Kidney (tissue), 13 donors: ENCODE measurements at regions not wholly inside any gene's neighbourhood (a gene's known extent, or its start where the extent isn't known, plus 50 kb on each side); places are given as distances from the start of the nearest gene placed in this dataset.

Source experiments
- DNase-seq, 5 donors: peaks; one replicate each; pipeline ENCODE4 v3.0.0-alpha.2; 2013 to 2020
- FAIRE-seq: peaks from 2 replicates; lab custom pipeline; 2012; peaks lifted over from hg19 to GRCh38; lab: Jason Lieb, UNC
- H3K27ac ChIP-seq, 2 donors: one replicate each; pipeline ENCODE4 v1.7.0; 2013; ENCODE audit warnings: low read depth in 2 of 2, low read length in 2 of 2, inconsistent platforms in 1 of 2
- H3K27me3 ChIP-seq: one replicate; pipeline ENCODE4 v1.7.1; 2013; ENCODE audit warnings: low read length, inconsistent platforms; ENCODE audit not compliant: control insufficient read depth, insufficient read depth
- H3K36me3 ChIP-seq, 3 donors: one replicate each; pipeline versions ENCODE4 v1.7.0 to v1.7.1; 2013; ENCODE audit warnings: low read length in 3 of 3, control low read depth in 1 of 3, inconsistent platforms in 1 of 3; ENCODE audit not compliant: insufficient read depth in 3 of 3, control insufficient read depth in 2 of 3
- H3K4me1 ChIP-seq, 3 donors: one replicate each; pipeline versions ENCODE4 v1.7.0 to v1.7.1; 2013; ENCODE audit warnings: low read length in 3 of 3, inconsistent platforms in 1 of 3, low read depth in 1 of 3; ENCODE audit not compliant: control insufficient read depth in 2 of 3, insufficient read depth in 2 of 3
- H3K4me3 ChIP-seq, 3 donors: one replicate each; pipeline versions ENCODE4 v1.7.0 to v1.8.1; 2013; ENCODE audit warnings: low read length in 3 of 3, control low read depth in 1 of 3, inconsistent platforms in 1 of 3
- H3K9ac ChIP-seq, 3 donors: one replicate each; pipeline versions ENCODE4 v1.7.0 to v1.7.1; 2013; ENCODE audit warnings: low read length in 3 of 3, control low read depth in 1 of 3, inconsistent platforms in 1 of 3
- H3K9me3 ChIP-seq, 3 donors: one replicate each; pipeline versions ENCODE4 v1.7.0 to v1.7.1; 2013; ENCODE audit warnings: low read length in 3 of 3, control low read depth in 1 of 3, inconsistent platforms in 1 of 3; ENCODE audit not compliant: control insufficient read depth in 2 of 3, insufficient read depth in 1 of 3
- intact Hi-C: fragments of 100-400 bp; cut with DNase I; formaldehyde crosslinking; loops from one replicate; pipeline ENCODE4 v1.11.1; 2022
- TF ChIP-seq, protein P1 (sequence below): IDR thresholded peaks from 3 replicates; pipeline ENCODE4 v1.5.1; 2012; ENCODE audit warnings: mild to moderate bottlenecking, moderate library complexity, borderline replicate concordance; ENCODE audit not compliant: insufficient read depth; ENCODE audit errors: extremely low read depth
- donor health status: control.
- donor health status: control.
- donor health status: control.
- donor health status: control.
- donor health status: control.
- donor health status: DM: yes; HTN: yes; CAD: no.
- donor health status: Normal renal cell carcinoma (clear cell type).

DNA sequence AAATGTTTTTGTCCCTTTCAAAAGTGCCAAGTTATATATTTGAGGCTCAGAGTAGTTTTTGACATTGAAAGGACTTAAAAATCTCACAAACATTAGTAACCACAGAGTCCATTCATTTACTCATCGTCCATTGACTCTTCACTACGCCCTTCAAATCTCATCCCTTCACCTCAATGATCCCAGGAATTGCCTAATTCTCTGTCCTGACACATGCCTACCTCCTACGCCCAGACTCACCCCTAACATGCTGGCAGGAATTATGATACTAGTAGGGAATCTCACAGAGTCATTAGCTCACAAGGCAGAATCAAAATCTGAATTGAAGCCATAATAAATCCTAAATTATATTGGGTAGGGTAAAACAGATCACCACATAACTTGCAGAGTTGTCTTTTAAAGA lies 410.1 kb downstream of the RAP2B start:
- intact Hi-C loops = no loop called here
- no peaks in the 10 kb centered on the region for H3K4me1 ChIP-seq
- TF ChIP-seq, protein P1, sequence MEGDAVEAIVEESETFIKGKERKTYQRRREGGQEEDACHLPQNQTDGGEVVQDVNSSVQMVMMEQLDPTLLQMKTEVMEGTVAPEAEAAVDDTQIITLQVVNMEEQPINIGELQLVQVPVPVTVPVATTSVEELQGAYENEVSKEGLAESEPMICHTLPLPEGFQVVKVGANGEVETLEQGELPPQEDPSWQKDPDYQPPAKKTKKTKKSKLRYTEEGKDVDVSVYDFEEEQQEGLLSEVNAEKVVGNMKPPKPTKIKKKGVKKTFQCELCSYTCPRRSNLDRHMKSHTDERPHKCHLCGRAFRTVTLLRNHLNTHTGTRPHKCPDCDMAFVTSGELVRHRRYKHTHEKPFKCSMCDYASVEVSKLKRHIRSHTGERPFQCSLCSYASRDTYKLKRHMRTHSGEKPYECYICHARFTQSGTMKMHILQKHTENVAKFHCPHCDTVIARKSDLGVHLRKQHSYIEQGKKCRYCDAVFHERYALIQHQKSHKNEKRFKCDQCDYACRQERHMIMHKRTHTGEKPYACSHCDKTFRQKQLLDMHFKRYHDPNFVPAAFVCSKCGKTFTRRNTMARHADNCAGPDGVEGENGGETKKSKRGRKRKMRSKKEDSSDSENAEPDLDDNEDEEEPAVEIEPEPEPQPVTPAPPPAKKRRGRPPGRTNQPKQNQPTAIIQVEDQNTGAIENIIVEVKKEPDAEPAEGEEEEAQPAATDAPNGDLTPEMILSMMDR = no peak
- no peak for FAIRE-seq
- H3K36me3 ChIP-seq = no peaks in the 10 kb centered on the region
- DNase-seq = no peak
- H3K27me3 ChIP-seq = no peaks in the 10 kb centered on the region
- H3K4me3 ChIP-seq = no peak overlapping the region
- no peaks in the 10 kb centered on the region for H3K9me3 ChIP-seq
- no peak overlapping the region for H3K9ac ChIP-seq
- H3K27ac ChIP-seq = no peak overlapping the region

DNA sequence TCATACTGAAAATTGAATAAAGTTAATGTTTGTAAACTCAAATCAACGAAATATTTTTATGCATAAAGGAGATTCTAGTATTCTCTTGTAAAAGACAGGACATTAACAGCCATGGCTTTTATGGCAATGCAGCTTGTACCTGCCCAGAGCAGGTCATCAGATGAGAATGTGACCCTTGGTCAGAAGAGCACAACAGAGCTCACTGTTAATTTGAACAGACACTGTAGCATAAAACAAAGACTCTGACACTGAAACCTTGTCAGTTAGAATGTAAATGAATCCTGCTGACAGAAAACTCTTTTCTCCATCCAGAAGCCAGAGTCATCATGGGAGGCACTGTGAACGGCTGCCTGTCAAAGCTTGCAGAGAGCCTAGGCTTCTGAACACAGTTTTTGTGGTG lies 410.6 kb downstream of the RAP2B start:
- intact Hi-C loops = no loop called here
- Histone ChIP-seq H3K27ac (no peak overlapping the region), H3K4me3 (no peak overlapping the region), H3K9me3 (no peaks in the 10 kb centered on the region), H3K27me3 (no peaks in the 10 kb centered on the region), H3K9ac (no peak overlapping the region), H3K36me3 (no peaks in the 10 kb centered on the region), H3K4me1 (no peaks in the 10 kb centered on the region)
- DNase-seq = peak in 2 of 5 donors; percentile 7 to 9
- no peak for FAIRE-seq
- TF ChIP-seq, protein P1 = no peak

DNA sequence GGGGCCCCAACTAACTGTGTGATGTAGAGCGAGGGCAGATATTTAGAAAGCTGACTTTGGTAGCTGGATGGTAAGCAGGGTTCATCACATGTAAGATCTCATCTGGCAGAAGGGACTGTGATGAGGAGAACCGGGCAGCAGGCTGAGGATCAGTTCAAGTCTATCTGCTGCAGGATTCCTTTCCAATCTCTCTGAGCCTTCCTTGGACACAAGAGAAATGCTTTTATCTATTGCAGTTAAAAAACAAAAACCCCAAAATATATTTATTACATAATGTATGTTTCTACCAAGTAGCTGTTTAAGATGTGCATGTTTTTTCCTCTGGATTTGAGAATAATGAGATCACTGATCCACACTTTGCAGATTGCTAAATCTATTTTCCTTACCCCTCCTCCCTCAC lies 411.5 kb downstream of the RAP2B start:
- TF ChIP-seq, protein P1 = no peak
- Histone ChIP-seq H3K27me3 (no peaks in the 10 kb centered on the region), H3K9ac (no peak overlapping the region), H3K27ac (no peak overlapping the region), H3K4me3 (no peak overlapping the region), H3K36me3 (no peaks in the 10 kb centered on the region), H3K4me1 (no peaks in the 10 kb centered on the region), H3K9me3 (no peaks in the 10 kb centered on the region)
- no peak for FAIRE-seq
- intact Hi-C loops = no loop called here
- DNase-seq = no peak

DNA sequence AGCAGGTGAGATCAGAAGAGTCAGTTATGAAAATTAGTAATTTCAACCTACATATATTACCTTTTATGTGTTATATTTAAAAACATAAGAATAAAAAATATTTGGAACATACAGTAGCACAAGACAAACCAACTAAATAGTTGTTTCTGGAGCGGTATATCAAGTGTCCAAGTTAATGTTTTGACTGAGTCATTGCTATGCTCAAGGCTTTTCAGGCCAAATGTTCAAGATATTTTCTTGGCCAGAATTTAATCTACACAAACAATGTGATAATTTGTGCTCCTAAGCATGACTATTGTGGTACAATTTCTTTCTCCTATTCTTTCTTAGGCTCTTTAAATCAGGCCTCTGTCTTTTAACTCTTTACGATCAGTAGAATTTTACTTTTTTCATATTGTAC lies 412.4 kb downstream of the RAP2B start:
- Histone ChIP-seq H3K4me3 (no peak overlapping the region), H3K9me3 (no peaks in the 10 kb centered on the region), H3K27me3 (no peaks in the 10 kb centered on the region), H3K27ac (no peak overlapping the region), H3K36me3 (no peaks in the 10 kb centered on the region), H3K9ac (no peak overlapping the region), H3K4me1 (no peaks in the 10 kb centered on the region)
- intact Hi-C loops = no loop called here
- DNase-seq = no peak
- TF ChIP-seq, protein P1 = no peak
- no peak for FAIRE-seq
